22Rv1 (cell line): ENCODE measurements at regions not wholly inside any gene's neighbourhood (a gene's known extent, or its start where the extent isn't known, plus 50 kb on each side); places are given as distances from the start of the nearest gene placed in this dataset.

Source experiments
- CTCF ChIP-seq: fragments of 450-650 bp; IDR thresholded peaks from 2 replicates; pipeline ENCODE4 v1.5.1; 2017; ENCODE audit warnings: mild to moderate bottlenecking
- ZFX ChIP-seq: fragments of 450-650 bp; IDR thresholded peaks from 2 replicates; pipeline ENCODE4 v1.6.1; 2017; ENCODE audit warnings: antibody characterized with exemption, borderline replicate concordance

DNA sequence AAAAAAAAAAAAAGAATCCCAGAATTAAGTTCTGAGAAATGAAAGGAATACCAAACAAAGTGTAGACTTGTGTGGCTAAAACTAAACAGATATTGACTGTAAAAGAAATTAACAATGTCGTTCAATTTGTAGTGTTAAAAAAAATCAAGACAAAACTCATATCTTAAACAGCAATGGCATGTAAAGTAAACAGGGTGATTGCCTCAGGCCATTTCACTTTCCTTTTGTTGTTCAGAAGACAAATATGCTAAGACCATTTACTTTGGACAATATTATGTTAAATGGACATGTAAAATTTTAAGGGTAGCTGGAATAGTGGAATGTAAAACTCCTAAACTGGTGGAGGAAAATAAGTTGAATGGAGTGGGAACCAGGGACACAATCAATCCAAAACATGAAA is 139.1 kb downstream of the RTP4 start:
- TF ChIP-seq CTCF (no peak), ZFX (no peak)
